Pancreas (tissue), 10 donors: ENCODE measurements at regions not wholly inside any gene's neighbourhood (a gene's known extent, or its start where the extent isn't known, plus 50 kb on each side); places are given as distances from the start of the nearest gene placed in this dataset.
A peak's percentile ranks its signal among the peaks of the same experiment; 100 is the strongest.

Experiments
- ATAC-seq, 4 donors: fragments of 200-7000 bp; cut with Tn5 transposase; one replicate each; pipeline versions ENCODE4 v1.8.0 to v1.9.1; 2020; ENCODE audit warnings: mild to moderate bottlenecking in 4 of 4, moderate library complexity in 4 of 4
- DNase-seq, 6 donors: peaks; one replicate each; pipeline ENCODE4 v3.0.0-alpha.2; 2020
- FAIRE-seq: peaks from 2 replicates; lab custom pipeline; 2012; peaks lifted over from hg19 to GRCh38; lab: Jason Lieb, UNC
- H3K27ac ChIP-seq, 4 donors: fragments of 200-600 bp; sonication (generic); 1 replicate in 3 of 4; 2 replicates in 1 of 4; pipeline versions ENCODE4 v1.5.0 to v1.8.0; 2020
- H3K27me3 ChIP-seq, 4 donors: fragments of 200-600 bp; one replicate each; pipeline ENCODE4 v1.8.0; 2021
- H3K36me3 ChIP-seq, 3 donors: fragments of 200-600 bp; sonication (generic) in 1 of 3; one replicate each; pipeline versions ENCODE4 v1.5.0 to v1.8.0; 2020 to 2021
- H3K4me1 ChIP-seq, 3 donors: fragments of 200-600 bp; one replicate each; pipeline ENCODE4 v1.8.0; 2021
- H3K4me3 ChIP-seq, 4 donors: fragments of 200-600 bp; sonication (generic) in 2 of 4; one replicate each; pipeline versions ENCODE4 v1.5.0 to v1.8.0; 2020 to 2021
- H3K9me3 ChIP-seq, 4 donors: fragments of 200-600 bp; one replicate each; pipeline ENCODE4 v1.8.0; 2021
- CTCF ChIP-seq, 4 donors: fragments of 200-600 bp; sonication (generic) in 3 of 4; IDR thresholded peaks; one replicate each; pipeline versions ENCODE4 v1.5.0 to v1.8.0; 2021; ENCODE audit warnings: antibody characterized with exemption in 4 of 4
- WGBS, 2 donors: extraction: QIAGEN DNeasy Blood & Tissue Kit; methylation state at CpG; one replicate each; pipeline ENCODE4 v1.1.7; 2013; 5-methylcytosine and 5-hydroxymethylcytosine counted together
- intact Hi-C, 3 donors: fragments of 100-400 bp; cut with DNase I; formaldehyde crosslinking; loops; one replicate each; pipeline versions ENCODE4 v1.11.1 to v1.14.2; 2022
- donor health status: healthy with polysubstance abuse.
- donor health status: DM: no; HTN: no; CAD: no; lungs with moderate emphysema.
- donor health status: DM: no; HTN: no; CAD: no.
- donor health status: control.
- donor health status: control.
- donor health status: Bipolar disorder and iron deficiency.
- donor health status: DM: yes; HTN: yes; CAD: no.
- donor health status: DM: no; HTN: no; CAD: no.
- donor health status: DM: no; HTN: no; CAD: no.
- donor health status: DM: yes; HTN: yes; CAD: no.

- Histone ChIP-seq H3K9me3 (no peaks in the 10 kb centered on the region), H3K4me3 (no peak overlapping the region), H3K27ac (no peak overlapping the region), H3K36me3 (no peaks in the 10 kb centered on the region), H3K4me1 (no peaks in the 10 kb centered on the region), H3K27me3 (no peaks in the 10 kb centered on the region)
- no peak for TF ChIP-seq CTCF (IDR thresholded peaks at IDR 0.05)
- FAIRE-seq, result no peak
- intact Hi-C loops, result no loop called here
- ATAC-seq, result peak; percentile 69 to 83 (median 75)
- peak in 5 of 6 donors; percentile 20 to 70 (median 52) for DNase-seq
- WGBS, 2 donors, result 61 to 65% methylated on average over 8 of the region's 8 CpGs
Measured at GRCh38 chr1:14260480-14260879, 338.0 kb upstream of the KAZN start.

GRCh38 chr1:14261395-14261794, 337.1 kb upstream of the KAZN start:
- FAIRE-seq, result no peak
- TF ChIP-seq CTCF (IDR thresholded peaks at IDR 0.05), result no peak

GRCh38 chr1:14262637-14263036, 335.8 kb upstream of the KAZN start:
- intact Hi-C loops, result no loop called here
- no peaks in the 10 kb centered on the region for H3K9me3 ChIP-seq
- H3K36me3 ChIP-seq, result no peaks in the 10 kb centered on the region
- DNase-seq (no peak), ATAC-seq (no peak), FAIRE-seq (no peak)
- WGBS, 2 donors, result 71 to 76% methylated on average over 8 of the region's 8 CpGs
- no peak overlapping the region for H3K27ac ChIP-seq
- TF ChIP-seq CTCF (IDR thresholded peaks at IDR 0.05), result no peak
- H3K27me3 ChIP-seq, result peaks cover 0 to 3% (median 1%) of the 10 kb centered on the region in 4 donors
- no peaks in the 10 kb centered on the region for H3K4me1 ChIP-seq
- no peak overlapping the region for H3K4me3 ChIP-seq

More at GRCh38 chr1:14261395-14261794, 337.1 kb upstream of the KAZN start:
- ATAC-seq, result no peak
- WGBS, 2 donors, result 29 to 30% methylated on average over 11 of the region's 11 CpGs
- no peak for DNase-seq
- Histone ChIP-seq H3K4me1 (no peaks in the 10 kb centered on the region), H3K36me3 (no peaks in the 10 kb centered on the region), H3K9me3 (no peaks in the 10 kb centered on the region), H3K27ac (no peak overlapping the region), H3K4me3 (no peak overlapping the region), H3K27me3 (peaks cover 0 to 3% (median under 1%) of the 10 kb centered on the region in 4 donors)
- intact Hi-C loops, result no loop called here

GRCh38 chr1:14263225-14263624, 335.3 kb upstream of the KAZN start:
- H3K4me3 ChIP-seq, result no peak overlapping the region
- ATAC-seq (no peak), FAIRE-seq (no peak), DNase-seq (no peak)
- no peaks in the 10 kb centered on the region for H3K9me3 ChIP-seq
- intact Hi-C loops, result no loop called here
- H3K36me3 ChIP-seq, result no peaks in the 10 kb centered on the region
- no peak overlapping the region for H3K27ac ChIP-seq
- no peaks in the 10 kb centered on the region for H3K4me1 ChIP-seq
- peaks cover 0 to 3% (median 1%) of the 10 kb centered on the region in 4 donors for H3K27me3 ChIP-seq
- WGBS, 2 donors, result 74% methylated on average over 3 of the region's 3 CpGs
- no peak for TF ChIP-seq CTCF (IDR thresholded peaks at IDR 0.05)

GRCh38 chr1:14263671-14264070, 334.8 kb upstream of the KAZN start:
- Histone ChIP-seq H3K9me3 (no peaks in the 10 kb centered on the region), H3K27me3 (peaks cover 0 to 3% (median 1%) of the 10 kb centered on the region in 4 donors), H3K4me3 (no peak overlapping the region), H3K4me1 (no peaks in the 10 kb centered on the region), H3K27ac (no peak overlapping the region), H3K36me3 (no peaks in the 10 kb centered on the region)
- DNase-seq (no peak), FAIRE-seq (no peak), ATAC-seq (no peak)
- 79 to 80% methylated on average over 3 of the region's 3 CpGs for WGBS, 2 donors
- intact Hi-C loops, result no loop called here
- no peak for TF ChIP-seq CTCF (IDR thresholded peaks at IDR 0.05)
